Astrocyte (in vitro differentiated cells and primary cell): ENCODE measurements at regions not wholly inside any gene's neighbourhood (a gene's known extent, or its start where the extent isn't known, plus 50 kb on each side); places are given as distances from the start of the nearest gene placed in this dataset.

Experiments used
- CTCF ChIP-seq: IDR thresholded peaks from 2 replicates; pipeline ENCODE4 v1.5.1; 2011; ENCODE audit warnings: low read depth, mild to moderate bottlenecking, inconsistent platforms, low read length, moderate library complexity; ENCODE audit not compliant: insufficient read depth
- EZH2 ChIP-seq: IDR thresholded peaks from 2 replicates; pipeline ENCODE4 v1.6.1; 2012; ENCODE audit warnings: mild to moderate bottlenecking, low read length, inconsistent platforms; ENCODE audit not compliant: insufficient read depth

DNA sequence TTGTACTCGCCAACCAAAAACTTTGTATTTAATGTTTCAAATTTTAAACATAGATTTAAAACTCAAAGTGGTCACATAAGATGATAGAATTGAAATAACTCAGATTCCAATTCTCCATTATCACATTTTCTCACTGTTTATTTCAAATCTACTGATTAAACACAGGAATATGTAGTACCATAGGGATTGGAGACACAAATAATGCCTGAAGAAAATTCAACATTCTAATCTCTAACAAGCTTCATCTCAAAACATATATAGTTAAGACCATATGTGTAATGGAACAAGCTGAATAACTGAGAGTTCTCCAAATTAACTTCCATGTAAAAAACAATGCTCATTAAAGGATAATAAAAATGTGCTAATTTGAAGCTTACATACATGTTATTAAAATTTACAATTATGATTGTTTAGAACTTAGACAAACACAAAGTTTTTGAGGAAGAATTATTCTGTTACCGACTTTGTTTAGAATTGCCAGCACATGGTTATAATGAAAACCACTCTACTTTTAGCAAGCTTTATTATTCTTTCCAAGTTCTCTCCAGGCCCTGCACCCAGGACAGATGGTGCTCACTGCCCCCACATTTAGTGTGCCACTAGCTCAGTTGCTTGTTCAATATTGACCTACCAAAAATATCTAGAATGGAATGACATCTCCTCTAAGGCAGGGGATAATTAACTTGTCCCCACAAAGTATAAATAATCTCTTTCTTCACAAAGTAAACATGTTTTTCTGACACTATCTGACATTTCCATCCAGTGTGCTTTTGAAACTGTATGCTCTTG, 467.2 kb downstream of the TTLL7 start:
- no peak for TF ChIP-seq EZH2
- TF ChIP-seq CTCF, result no peak
